ENCODE measurements at regions not wholly inside any gene's neighbourhood (a gene's known extent, or its start where the extent isn't known, plus 50 kb on each side); places are given as distances from the start of the nearest gene placed in this dataset.

GRCh38 chr14:88955455-88955854 is 131.0 kb downstream of the TTC8 start:
- Histone ChIP-seq H3K79me2 (ENCODE audit: control insufficient read depth, insufficient read depth, low read length) (no peaks in the 10 kb centered on the region), H3K36me3 (ENCODE audit: control insufficient read depth in 2 of 2, extremely low read depth in 1 of 2, insufficient read depth in 2 of 2, low read length in 2 of 2) (no peaks in the 10 kb centered on the region), H3K27ac (ENCODE audit: insufficient read depth, low read depth, low read length) (no peak overlapping the region), H3K4me3 (replicated peaks in 1 of 3; ENCODE audit: insufficient read depth in 1 of 3, low read depth in 1 of 3, low read length in 3 of 3) (no peak overlapping the region), H4K20me1 (replicated peaks; ENCODE audit: control insufficient read depth, extremely low read depth, insufficient read depth, low read length) (no peaks in the 10 kb centered on the region), H3K4me1 (ENCODE audit: control insufficient read depth, extremely low read depth, insufficient read depth, low read length) (no peaks in the 10 kb centered on the region), H3K27me3 (ENCODE audit: control insufficient read depth in 2 of 2, insufficient read depth in 2 of 2, low read length in 2 of 2) (no peaks in the 10 kb centered on the region), H2AFZ (ENCODE audit: low read depth, low read length) (no peak overlapping the region), H3K9me1 (replicated peaks; ENCODE audit: control insufficient read depth, extremely low read depth, insufficient read depth, low read length) (no peaks in the 10 kb centered on the region), H3K9ac (replicated peaks; ENCODE audit: extremely low read depth, insufficient read depth, low read length) (no peak overlapping the region), H3K9me3 (replicated peaks; ENCODE audit: control insufficient read depth, insufficient read depth, low read length) (no peaks in the 10 kb centered on the region), H3K4me2 (ENCODE audit: insufficient read depth, low read length) (no peak overlapping the region)
- TF ChIP-seq JUN (IDR thresholded peaks at IDR 0.05; ENCODE audit: borderline replicate concordance, insufficient read depth, insufficient read length, low read depth) (no peak), MYC (IDR thresholded peaks at IDR 0.05; ENCODE audit: low read depth, low read length) (no peak), POLR2A (IDR thresholded peaks at IDR 0.05; ENCODE audit: low read depth, low read length) (no peak), EZH2 (IDR thresholded peaks at IDR 0.05; ENCODE audit: borderline replicate concordance, low read depth, low read length, severe bottlenecking) (no peak), GATA2 (IDR thresholded peaks at IDR 0.05; ENCODE audit: insufficient read depth, insufficient read length, low read depth, low read length) (no peak), FOS (IDR thresholded peaks at IDR 0.05; ENCODE audit: borderline replicate concordance, insufficient read depth, low read length) (no peak), MAX (IDR thresholded peaks at IDR 0.05; ENCODE audit: insufficient read depth, insufficient read length) (no peak), POLR2AphosphoS5 (IDR thresholded peaks at IDR 0.05; ENCODE audit: insufficient read depth, low read depth, low read length) (no peak), CTCF (IDR thresholded peaks at IDR 0.05; ENCODE audit: extremely low read depth in 1 of 2, insufficient read depth in 1 of 2, low read depth in 1 of 2, low read length in 2 of 2) (no peak)
- POLR2A ChIA-PET, result no interaction called here
- CTCF ChIA-PET, result no interaction called here
- no TSS peak for BruUV-seq (replicated peaks)
- intact Hi-C loops (cut with micrococcal nuclease), result no loop called here
- DNase-seq (ENCODE audit: low read depth, low spot score), result no peak
- FAIRE-seq, result no peak
- dilution Hi-C loops (cut with MboI; ENCODE audit: extremely low pct_ligation_motif_present, low sequenced_read_pairs), result no loop called here

All from endothelial cell of umbilical vein (primary cell).